WTC11 (cell line): ENCODE measurements at regions not wholly inside any gene's neighbourhood (a gene's known extent, or its start where the extent isn't known, plus 50 kb on each side); places are given as distances from the start of the nearest gene placed in this dataset.

Experiments
- ATF1 ChIP-seq: sonication (generic); formaldehyde crosslinking; IDR thresholded peaks from 2 replicates; pipeline ENCODE4 v1.8.1; 2023; ENCODE audit warnings: mild to moderate bottlenecking, moderate library complexity, missing genetic modification reagents
- CTCF ChIP-seq: fragments of 200-600 bp; IDR thresholded peaks from 2 replicates; pipeline ENCODE4 v1.8.0; 2022; ENCODE audit warnings: antibody characterized with exemption
- E2F4 ChIP-seq: sonication (generic); formaldehyde crosslinking; IDR thresholded peaks from 2 replicates; pipeline ENCODE4 v1.8.1; 2022; ENCODE audit warnings: low read depth, mild to moderate bottlenecking, moderate library complexity, missing genetic modification reagents, borderline replicate concordance
- ETV6 ChIP-seq: sonication (generic); formaldehyde crosslinking; IDR thresholded peaks from 2 replicates; pipeline ENCODE4 v1.8.1; 2022; ENCODE audit warnings: mild to moderate bottlenecking, missing genetic modification reagents
- IRF2 ChIP-seq: sonication (generic); formaldehyde crosslinking; IDR thresholded peaks from 2 replicates; pipeline ENCODE4 v1.8.0; 2022; ENCODE audit warnings: low read depth, missing genetic modification reagents, borderline replicate concordance
- MAX ChIP-seq: sonication (generic); formaldehyde crosslinking; IDR thresholded peaks from 2 replicates; pipeline ENCODE4 v1.8.0; 2022; ENCODE audit warnings: mild to moderate bottlenecking, missing genetic modification reagents
- ZNF219 ChIP-seq: sonication (generic); formaldehyde crosslinking; IDR thresholded peaks from 2 replicates; pipeline ENCODE4 v1.8.0; 2023; ENCODE audit warnings: missing genetic modification reagents, mild to moderate bottlenecking, borderline replicate concordance
- TF ChIP-seq, protein P1 (sequence below): sonication (generic); formaldehyde crosslinking; IDR thresholded peaks from 2 replicates; pipeline ENCODE4 v1.8.1; 2023; ENCODE audit warnings: mild to moderate bottlenecking, missing genetic modification reagents, moderate library complexity
- TF ChIP-seq, protein P2 (sequence below): sonication (generic); formaldehyde crosslinking; conservative IDR thresholded peaks from 2 replicates; pipeline ENCODE4 v1.8.1; 2023; ENCODE audit warnings: mild to moderate bottlenecking, low read depth, missing genetic modification reagents, moderate library complexity
- TF ChIP-seq, protein P3 (sequence below): sonication (generic); formaldehyde crosslinking; IDR thresholded peaks from 2 replicates; pipeline ENCODE4 v1.8.1; 2022; ENCODE audit warnings: low read depth, missing genetic modification reagents, borderline replicate concordance
- TF ChIP-seq, protein P4 (sequence below): sonication (generic); formaldehyde crosslinking; IDR thresholded peaks from 2 replicates; pipeline ENCODE4 v1.8.1; 2022; ENCODE audit warnings: mild to moderate bottlenecking, moderate library complexity, missing genetic modification reagents
- TF ChIP-seq, protein P5 (sequence below): sonication (generic); formaldehyde crosslinking; IDR thresholded peaks from 2 replicates; pipeline ENCODE4 v1.8.1; 2023; ENCODE audit warnings: mild to moderate bottlenecking, missing genetic modification reagents
- TF ChIP-seq, protein P6 (sequence below): sonication (generic); formaldehyde crosslinking; conservative IDR thresholded peaks from 2 replicates; pipeline ENCODE4 v1.8.1; 2022; ENCODE audit warnings: mild to moderate bottlenecking, missing genetic modification reagents

DNA sequence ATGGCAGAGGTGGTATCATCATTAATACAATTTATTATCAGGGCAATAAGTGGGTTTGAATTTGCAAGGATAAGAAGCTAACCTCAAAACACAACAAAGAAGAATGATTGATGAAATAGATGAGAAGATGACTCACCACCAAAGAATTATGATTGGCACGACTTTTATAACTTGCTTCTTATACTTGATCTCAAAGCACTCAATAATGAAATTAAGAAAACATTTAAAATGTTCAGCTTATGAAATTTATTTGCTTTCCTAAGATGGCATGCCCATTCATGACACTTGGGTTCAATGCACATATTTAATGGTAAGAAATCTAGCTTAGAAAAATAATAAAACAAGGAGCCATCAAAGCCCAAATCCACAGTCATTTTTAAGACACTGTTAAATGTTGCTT, 477.5 kb downstream of the GJA1 start:
- no peak for TF ChIP-seq MAX (CRISPR knock-in tag)
- no peak for TF ChIP-seq CTCF
- TF ChIP-seq E2F4: no peak
- TF ChIP-seq, protein P1, sequence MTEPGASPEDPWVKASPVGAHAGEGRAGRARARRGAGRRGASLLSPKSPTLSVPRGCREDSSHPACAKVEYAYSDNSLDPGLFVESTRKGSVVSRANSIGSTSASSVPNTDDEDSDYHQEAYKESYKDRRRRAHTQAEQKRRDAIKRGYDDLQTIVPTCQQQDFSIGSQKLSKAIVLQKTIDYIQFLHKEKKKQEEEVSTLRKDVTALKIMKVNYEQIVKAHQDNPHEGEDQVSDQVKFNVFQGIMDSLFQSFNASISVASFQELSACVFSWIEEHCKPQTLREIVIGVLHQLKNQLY (CRISPR knock-in tag): no peak
- TF ChIP-seq IRF2: no peak
- no peak for TF ChIP-seq ZNF219 (CRISPR knock-in tag)
- TF ChIP-seq ETV6 (CRISPR knock-in tag): no peak
- no peak for TF ChIP-seq ATF1 (CRISPR knock-in tag)
- TF ChIP-seq, protein P2, sequence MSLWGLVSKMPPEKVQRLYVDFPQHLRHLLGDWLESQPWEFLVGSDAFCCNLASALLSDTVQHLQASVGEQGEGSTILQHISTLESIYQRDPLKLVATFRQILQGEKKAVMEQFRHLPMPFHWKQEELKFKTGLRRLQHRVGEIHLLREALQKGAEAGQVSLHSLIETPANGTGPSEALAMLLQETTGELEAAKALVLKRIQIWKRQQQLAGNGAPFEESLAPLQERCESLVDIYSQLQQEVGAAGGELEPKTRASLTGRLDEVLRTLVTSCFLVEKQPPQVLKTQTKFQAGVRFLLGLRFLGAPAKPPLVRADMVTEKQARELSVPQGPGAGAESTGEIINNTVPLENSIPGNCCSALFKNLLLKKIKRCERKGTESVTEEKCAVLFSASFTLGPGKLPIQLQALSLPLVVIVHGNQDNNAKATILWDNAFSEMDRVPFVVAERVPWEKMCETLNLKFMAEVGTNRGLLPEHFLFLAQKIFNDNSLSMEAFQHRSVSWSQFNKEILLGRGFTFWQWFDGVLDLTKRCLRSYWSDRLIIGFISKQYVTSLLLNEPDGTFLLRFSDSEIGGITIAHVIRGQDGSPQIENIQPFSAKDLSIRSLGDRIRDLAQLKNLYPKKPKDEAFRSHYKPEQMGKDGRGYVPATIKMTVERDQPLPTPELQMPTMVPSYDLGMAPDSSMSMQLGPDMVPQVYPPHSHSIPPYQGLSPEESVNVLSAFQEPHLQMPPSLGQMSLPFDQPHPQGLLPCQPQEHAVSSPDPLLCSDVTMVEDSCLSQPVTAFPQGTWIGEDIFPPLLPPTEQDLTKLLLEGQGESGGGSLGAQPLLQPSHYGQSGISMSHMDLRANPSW (CRISPR knock-in tag): no peak
- TF ChIP-seq, protein P3, sequence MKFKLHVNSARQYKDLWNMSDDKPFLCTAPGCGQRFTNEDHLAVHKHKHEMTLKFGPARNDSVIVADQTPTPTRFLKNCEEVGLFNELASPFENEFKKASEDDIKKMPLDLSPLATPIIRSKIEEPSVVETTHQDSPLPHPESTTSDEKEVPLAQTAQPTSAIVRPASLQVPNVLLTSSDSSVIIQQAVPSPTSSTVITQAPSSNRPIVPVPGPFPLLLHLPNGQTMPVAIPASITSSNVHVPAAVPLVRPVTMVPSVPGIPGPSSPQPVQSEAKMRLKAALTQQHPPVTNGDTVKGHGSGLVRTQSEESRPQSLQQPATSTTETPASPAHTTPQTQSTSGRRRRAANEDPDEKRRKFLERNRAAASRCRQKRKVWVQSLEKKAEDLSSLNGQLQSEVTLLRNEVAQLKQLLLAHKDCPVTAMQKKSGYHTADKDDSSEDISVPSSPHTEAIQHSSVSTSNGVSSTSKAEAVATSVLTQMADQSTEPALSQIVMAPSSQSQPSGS (CRISPR knock-in tag): no peak
- TF ChIP-seq, protein P4, sequence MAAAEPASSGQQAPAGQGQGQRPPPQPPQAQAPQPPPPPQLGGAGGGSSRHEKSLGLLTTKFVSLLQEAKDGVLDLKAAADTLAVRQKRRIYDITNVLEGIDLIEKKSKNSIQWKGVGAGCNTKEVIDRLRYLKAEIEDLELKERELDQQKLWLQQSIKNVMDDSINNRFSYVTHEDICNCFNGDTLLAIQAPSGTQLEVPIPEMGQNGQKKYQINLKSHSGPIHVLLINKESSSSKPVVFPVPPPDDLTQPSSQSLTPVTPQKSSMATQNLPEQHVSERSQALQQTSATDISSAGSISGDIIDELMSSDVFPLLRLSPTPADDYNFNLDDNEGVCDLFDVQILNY (CRISPR knock-in tag): no peak
- TF ChIP-seq, protein P5, sequence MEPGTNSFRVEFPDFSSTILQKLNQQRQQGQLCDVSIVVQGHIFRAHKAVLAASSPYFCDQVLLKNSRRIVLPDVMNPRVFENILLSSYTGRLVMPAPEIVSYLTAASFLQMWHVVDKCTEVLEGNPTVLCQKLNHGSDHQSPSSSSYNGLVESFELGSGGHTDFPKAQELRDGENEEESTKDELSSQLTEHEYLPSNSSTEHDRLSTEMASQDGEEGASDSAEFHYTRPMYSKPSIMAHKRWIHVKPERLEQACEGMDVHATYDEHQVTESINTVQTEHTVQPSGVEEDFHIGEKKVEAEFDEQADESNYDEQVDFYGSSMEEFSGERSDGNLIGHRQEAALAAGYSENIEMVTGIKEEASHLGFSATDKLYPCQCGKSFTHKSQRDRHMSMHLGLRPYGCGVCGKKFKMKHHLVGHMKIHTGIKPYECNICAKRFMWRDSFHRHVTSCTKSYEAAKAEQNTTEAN: no peak
- TF ChIP-seq, protein P6, sequence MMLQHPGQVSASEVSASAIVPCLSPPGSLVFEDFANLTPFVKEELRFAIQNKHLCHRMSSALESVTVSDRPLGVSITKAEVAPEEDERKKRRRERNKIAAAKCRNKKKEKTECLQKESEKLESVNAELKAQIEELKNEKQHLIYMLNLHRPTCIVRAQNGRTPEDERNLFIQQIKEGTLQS (CRISPR knock-in tag): no peak
